ENCODE measurements at regions not wholly inside any gene's neighbourhood (a gene's known extent, or its start where the extent isn't known, plus 50 kb on each side); places are given as distances from the start of the nearest gene placed in this dataset.

- no peak for TF ChIP-seq CTCF (IDR thresholded peaks at IDR 0.05)
Observed at GRCh38 chrY:7468951-7469745, 557.6 kb upstream of the AMELY start.

- TF ChIP-seq CTCF (IDR thresholded peaks at IDR 0.05) = no peak
Observed at GRCh38 chrY:7467796-7468520, 556.4 kb upstream of the AMELY start.

GRCh38 chrY:7465185-7465621, 553.7 kb upstream of the AMELY start:
- no peak for TF ChIP-seq CTCF (IDR thresholded peaks at IDR 0.05)

- TF ChIP-seq CTCF (IDR thresholded peaks at IDR 0.05) = no peak
Observed at GRCh38 chrY:7464742-7465141, 553.2 kb upstream of the AMELY start.

GRCh38 chrY:7463711-7464110, 552.2 kb upstream of the AMELY start:
- TF ChIP-seq CTCF (IDR thresholded peaks at IDR 0.05) = no peak

- TF ChIP-seq CTCF (IDR thresholded peaks at IDR 0.05) = no peak
Observed at GRCh38 chrY:7463196-7463595, 551.6 kb upstream of the AMELY start.

GRCh38 chrY:7462657-7463056, 551.1 kb upstream of the AMELY start:
- no peak for TF ChIP-seq CTCF (IDR thresholded peaks at IDR 0.05)

Data from LNCAP (cell line).